ENCODE measurements at regions not wholly inside any gene's neighbourhood (a gene's known extent, or its start where the extent isn't known, plus 50 kb on each side); places are given as distances from the start of the nearest gene placed in this dataset.
A peak's percentile ranks its signal among the peaks of the same experiment; 100 is the strongest.

DNA sequence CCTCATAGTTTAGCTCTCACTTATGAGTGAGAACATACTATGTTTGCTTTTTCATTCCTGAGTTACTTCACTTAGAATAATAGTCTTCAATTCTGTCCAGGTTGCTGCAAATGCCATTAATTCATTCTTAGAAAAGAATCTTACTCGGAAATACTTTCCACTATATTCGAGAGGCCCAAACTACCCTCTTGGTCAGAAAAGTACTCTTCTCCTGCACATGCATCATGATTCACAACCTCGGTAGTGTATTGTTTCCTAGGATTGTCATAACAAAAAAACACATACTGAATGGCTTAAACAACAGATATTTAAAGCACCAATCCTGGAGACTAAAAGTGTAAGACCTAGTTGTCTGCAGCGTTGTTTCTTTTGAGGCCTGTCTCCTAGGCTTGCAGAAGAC lies 364.0 kb upstream of the SLC14A2 start (continued):
- TF ChIP-seq, protein P1, sequence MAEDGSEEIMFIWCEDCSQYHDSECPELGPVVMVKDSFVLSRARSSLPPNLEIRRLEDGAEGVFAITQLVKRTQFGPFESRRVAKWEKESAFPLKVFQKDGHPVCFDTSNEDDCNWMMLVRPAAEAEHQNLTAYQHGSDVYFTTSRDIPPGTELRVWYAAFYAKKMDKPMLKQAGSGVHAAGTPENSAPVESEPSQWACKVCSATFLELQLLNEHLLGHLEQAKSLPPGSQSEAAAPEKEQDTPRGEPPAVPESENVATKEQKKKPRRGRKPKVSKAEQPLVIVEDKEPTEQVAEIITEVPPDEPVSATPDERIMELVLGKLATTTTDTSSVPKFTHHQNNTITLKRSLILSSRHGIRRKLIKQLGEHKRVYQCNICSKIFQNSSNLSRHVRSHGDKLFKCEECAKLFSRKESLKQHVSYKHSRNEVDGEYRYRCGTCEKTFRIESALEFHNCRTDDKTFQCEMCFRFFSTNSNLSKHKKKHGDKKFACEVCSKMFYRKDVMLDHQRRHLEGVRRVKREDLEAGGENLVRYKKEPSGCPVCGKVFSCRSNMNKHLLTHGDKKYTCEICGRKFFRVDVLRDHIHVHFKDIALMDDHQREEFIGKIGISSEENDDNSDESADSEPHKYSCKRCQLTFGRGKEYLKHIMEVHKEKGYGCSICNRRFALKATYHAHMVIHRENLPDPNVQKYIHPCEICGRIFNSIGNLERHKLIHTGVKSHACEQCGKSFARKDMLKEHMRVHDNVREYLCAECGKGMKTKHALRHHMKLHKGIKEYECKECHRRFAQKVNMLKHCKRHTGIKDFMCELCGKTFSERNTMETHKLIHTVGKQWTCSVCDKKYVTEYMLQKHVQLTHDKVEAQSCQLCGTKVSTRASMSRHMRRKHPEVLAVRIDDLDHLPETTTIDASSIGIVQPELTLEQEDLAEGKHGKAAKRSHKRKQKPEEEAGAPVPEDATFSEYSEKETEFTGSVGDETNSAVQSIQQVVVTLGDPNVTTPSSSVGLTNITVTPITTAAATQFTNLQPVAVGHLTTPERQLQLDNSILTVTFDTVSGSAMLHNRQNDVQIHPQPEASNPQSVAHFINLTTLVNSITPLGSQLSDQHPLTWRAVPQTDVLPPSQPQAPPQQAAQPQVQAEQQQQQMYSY (CRISPR knock-in tag; IDR thresholded peaks at IDR 0.05): no peak
- no peak for TF ChIP-seq RAD51 (IDR thresholded peaks at IDR 0.05)
- no peak for TF ChIP-seq FOXK2 (IDR thresholded peaks at IDR 0.05)

DNA sequence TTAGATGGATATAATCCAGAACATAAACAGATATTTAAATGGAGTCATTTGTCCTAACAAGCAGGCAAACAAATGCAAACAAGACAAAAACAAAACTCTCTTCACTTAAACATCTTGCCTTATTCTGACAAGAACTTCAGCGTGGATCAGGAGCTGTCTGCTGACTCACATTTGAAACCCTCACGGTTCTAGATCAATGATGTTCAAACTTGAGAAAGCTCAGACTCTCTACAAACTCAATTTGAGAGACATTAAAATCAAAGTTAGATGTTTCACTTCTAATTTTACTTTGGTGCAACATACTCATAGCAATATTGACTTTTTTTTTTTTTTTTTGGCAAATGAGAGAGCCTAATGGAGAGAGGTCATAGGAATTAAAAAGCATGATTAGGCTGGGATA lies 362.8 kb upstream of the SLC14A2 start:
- Histone ChIP-seq H3K4me3 (no peak overlapping the region), H3K27ac (ENCODE audit: control insufficient read depth, insufficient read depth) (no peak overlapping the region), H3K27me3 (replicated peaks in 1 of 2; ENCODE audit: control insufficient read depth in 2 of 2, insufficient read depth in 2 of 2, low read length in 1 of 2) (no peaks in the 10 kb centered on the region; a peak in 1 of 4 replicates), H3K4me2 (ENCODE audit: control insufficient read depth, insufficient read depth) (no peak overlapping the region), H3K9ac (ENCODE audit: control insufficient read depth, insufficient read depth, low read length) (no peak overlapping the region), H3K9me3 (replicated peaks; ENCODE audit: control insufficient read depth, insufficient read depth, low read length) (no peaks in the 10 kb centered on the region), H3K4me1 (ENCODE audit: control insufficient read depth, insufficient read depth, low read length) (no peaks in the 10 kb centered on the region), H3K79me2 (ENCODE audit: control insufficient read depth, insufficient read depth, low read length) (no peaks in the 10 kb centered on the region), H3K36me3 (ENCODE audit: control insufficient read depth in 2 of 2, insufficient read depth in 2 of 2, low read length in 1 of 2) (no peaks in the 10 kb centered on the region), H4K20me1 (ENCODE audit: control insufficient read depth, insufficient read depth) (no peaks in the 10 kb centered on the region), H2AFZ (ENCODE audit: control insufficient read depth, low read depth, low read length) (no peak overlapping the region)
- ATAC-seq: no peak
- POLR2A ChIA-PET: no interaction called here
- SMC1A ChIA-PET (ENCODE audit: uncharacterized antibody, unreplicated experiment): no interaction called here
- intact Hi-C loops (cut with micrococcal nuclease; ENCODE audit: unreplicated experiment) (no loop called here), in situ Hi-C loops (cut with MboI) (no loop called here)
- no TSS peak for BruUV-seq (replicated peaks)
- RAD21 ChIA-PET (ENCODE audit: unreplicated experiment): interaction anchor here (0.6 kb wide), 1 partner anchor 1576 kb away, joined by 5 read pairs; no protein-coding TSS in a partner anchor
- peak; percentile 77 for FAIRE-seq
- 0% methylated on average over 2 of the region's 2 CpGs for WGBS (ENCODE audit: insufficient coverage, insufficient replicate concordance, low lambda C conversion rate, missing lambda C conversion rate)
- CTCF ChIA-PET: interaction anchor here (0.6 to 2.0 kb wide), 2 partner anchors 23 to 106 kb away, joined by 3 to 7 read pairs; no protein-coding TSS in a partner anchor
- no peak for DNase-seq (ENCODE audit: low read depth, low spot score)
- TF ChIP-seq SUZ12 (IDR thresholded peaks at IDR 0.05; ENCODE audit: unreplicated experiment) (no peak), MYC (IDR thresholded peaks at IDR 0.05; ENCODE audit: insufficient read depth, insufficient read length, insufficient replicate concordance, low read length, severe bottlenecking) (no peak), FOS (IDR thresholded peaks at IDR 0.05; ENCODE audit: borderline replicate concordance, extremely low read depth, insufficient read length) (no peak), RUNX3 (IDR thresholded peaks at IDR 0.05; ENCODE audit: low read length) (no peak), MTA2 (IDR thresholded peaks at IDR 0.05; ENCODE audit: low read depth) (no peak), TCF7 (IDR thresholded peaks at IDR 0.05; ENCODE audit: borderline replicate concordance) (no peak), NFXL1 (IDR thresholded peaks at IDR 0.05; ENCODE audit: borderline replicate concordance) (no peak), JUND (IDR thresholded peaks at IDR 0.05; ENCODE audit: low read depth, low read length) (no peak), CBX5 (IDR thresholded peaks at IDR 0.05; ENCODE audit: low read depth) (no peak), POLR2AphosphoS2 (IDR thresholded peaks at IDR 0.05; ENCODE audit: low read depth, low read length) (no peak)
- TF ChIP-seq, protein P2, sequence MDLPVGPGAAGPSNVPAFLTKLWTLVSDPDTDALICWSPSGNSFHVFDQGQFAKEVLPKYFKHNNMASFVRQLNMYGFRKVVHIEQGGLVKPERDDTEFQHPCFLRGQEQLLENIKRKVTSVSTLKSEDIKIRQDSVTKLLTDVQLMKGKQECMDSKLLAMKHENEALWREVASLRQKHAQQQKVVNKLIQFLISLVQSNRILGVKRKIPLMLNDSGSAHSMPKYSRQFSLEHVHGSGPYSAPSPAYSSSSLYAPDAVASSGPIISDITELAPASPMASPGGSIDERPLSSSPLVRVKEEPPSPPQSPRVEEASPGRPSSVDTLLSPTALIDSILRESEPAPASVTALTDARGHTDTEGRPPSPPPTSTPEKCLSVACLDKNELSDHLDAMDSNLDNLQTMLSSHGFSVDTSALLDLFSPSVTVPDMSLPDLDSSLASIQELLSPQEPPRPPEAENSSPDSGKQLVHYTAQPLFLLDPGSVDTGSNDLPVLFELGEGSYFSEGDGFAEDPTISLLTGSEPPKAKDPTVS (IDR thresholded peaks at IDR 0.05; ENCODE audit: low read depth, low read length): no peak
- TF ChIP-seq, protein P3, sequence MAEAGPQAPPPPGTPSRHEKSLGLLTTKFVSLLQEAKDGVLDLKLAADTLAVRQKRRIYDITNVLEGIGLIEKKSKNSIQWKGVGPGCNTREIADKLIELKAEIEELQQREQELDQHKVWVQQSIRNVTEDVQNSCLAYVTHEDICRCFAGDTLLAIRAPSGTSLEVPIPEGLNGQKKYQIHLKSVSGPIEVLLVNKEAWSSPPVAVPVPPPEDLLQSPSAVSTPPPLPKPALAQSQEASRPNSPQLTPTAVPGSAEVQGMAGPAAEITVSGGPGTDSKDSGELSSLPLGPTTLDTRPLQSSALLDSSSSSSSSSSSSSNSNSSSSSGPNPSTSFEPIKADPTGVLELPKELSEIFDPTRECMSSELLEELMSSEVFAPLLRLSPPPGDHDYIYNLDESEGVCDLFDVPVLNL (IDR thresholded peaks at IDR 0.05; ENCODE audit: low read depth, low read length): no peak
- TF ChIP-seq, protein P4, sequence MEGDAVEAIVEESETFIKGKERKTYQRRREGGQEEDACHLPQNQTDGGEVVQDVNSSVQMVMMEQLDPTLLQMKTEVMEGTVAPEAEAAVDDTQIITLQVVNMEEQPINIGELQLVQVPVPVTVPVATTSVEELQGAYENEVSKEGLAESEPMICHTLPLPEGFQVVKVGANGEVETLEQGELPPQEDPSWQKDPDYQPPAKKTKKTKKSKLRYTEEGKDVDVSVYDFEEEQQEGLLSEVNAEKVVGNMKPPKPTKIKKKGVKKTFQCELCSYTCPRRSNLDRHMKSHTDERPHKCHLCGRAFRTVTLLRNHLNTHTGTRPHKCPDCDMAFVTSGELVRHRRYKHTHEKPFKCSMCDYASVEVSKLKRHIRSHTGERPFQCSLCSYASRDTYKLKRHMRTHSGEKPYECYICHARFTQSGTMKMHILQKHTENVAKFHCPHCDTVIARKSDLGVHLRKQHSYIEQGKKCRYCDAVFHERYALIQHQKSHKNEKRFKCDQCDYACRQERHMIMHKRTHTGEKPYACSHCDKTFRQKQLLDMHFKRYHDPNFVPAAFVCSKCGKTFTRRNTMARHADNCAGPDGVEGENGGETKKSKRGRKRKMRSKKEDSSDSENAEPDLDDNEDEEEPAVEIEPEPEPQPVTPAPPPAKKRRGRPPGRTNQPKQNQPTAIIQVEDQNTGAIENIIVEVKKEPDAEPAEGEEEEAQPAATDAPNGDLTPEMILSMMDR (IDR thresholded peaks at IDR 0.05 in 2 of 3, conservative IDR thresholded peaks at IDR 0.05 in 1 of 3; ENCODE audit: control insufficient read depth in 2 of 3, extremely low read depth in 1 of 3, insufficient read depth in 1 of 3, low read depth in 3 of 3, low read length in 3 of 3): no peak

All from GM12878 (cell line).